ENCODE measurements at regions not wholly inside any gene's neighbourhood (a gene's known extent, or its start where the extent isn't known, plus 50 kb on each side); places are given as distances from the start of the nearest gene placed in this dataset.

GRCh38 chr16:86351041-86351784, 159.1 kb upstream of the FOXF1 start:
- TF ChIP-seq CTCF (IDR thresholded peaks at IDR 0.05) (no peak), POLR2A (IDR thresholded peaks at IDR 0.05) (no peak)
